ENCODE measurements at regions not wholly inside any gene's neighbourhood (a gene's known extent, or its start where the extent isn't known, plus 50 kb on each side); places are given as distances from the start of the nearest gene placed in this dataset.

DNA sequence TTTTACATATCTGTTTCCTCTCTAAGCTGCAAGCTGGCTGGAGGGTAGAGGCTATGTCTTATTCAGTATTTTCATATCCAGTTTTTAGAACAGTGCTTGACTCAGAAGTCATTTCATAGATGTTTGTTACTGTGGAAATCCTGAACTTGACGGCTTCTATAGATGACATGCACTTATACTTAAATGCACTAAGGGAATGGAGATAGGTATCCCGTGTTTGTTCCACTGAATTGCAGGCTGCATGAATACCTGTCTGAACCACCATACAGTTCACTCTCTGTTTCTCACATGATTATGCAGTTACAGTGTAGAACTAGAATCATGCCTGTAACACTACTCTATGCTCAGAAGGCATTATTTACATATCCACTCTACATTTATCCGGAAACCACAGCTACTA is 417.1 kb downstream of the MTX2 start:
- DNase-seq, result no peak

DNA sequence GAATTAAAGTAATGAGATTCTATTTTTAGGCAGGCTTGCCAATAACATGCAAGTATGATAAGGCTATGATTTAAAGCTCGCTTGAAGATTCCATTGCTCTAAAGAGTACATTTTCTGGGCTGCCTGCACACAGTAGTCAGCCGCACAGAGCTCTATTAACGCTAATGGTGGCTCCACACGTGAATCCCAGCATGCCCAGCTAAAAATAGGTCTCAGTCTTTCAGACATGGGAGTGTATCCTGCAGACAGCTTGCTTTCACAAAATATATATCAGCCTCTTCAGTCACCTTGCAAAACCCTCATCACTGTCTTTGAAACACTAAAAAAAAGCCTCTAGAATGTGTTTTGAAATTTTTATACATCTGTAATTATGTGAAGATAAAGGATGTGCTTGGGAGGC is 418.1 kb downstream of the MTX2 start:
- DNase-seq, result no peak

- DNase-seq, result no peak
Measured at GRCh38 chr2:176687944-176688343, 418.7 kb downstream of the MTX2 start.

DNA sequence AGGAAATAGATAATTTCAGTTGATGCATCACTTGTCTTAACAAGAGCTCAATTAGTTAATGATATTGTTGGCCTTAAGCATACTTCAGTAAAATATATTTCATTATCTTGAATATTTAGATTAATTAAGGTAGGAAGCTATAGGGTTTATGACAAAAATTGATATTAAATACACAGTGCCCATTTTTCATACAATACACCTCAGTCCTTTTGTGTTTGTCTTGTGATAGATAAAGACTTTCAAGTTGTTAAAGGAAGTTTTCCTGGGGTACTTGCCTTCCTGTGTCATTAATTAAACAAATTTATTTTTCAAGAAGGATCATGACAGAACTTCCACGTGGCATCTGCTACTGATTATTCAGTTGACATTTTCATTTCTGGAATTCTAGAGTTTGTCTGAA is 420.5 kb downstream of the MTX2 start:
- no peak for DNase-seq

DNA sequence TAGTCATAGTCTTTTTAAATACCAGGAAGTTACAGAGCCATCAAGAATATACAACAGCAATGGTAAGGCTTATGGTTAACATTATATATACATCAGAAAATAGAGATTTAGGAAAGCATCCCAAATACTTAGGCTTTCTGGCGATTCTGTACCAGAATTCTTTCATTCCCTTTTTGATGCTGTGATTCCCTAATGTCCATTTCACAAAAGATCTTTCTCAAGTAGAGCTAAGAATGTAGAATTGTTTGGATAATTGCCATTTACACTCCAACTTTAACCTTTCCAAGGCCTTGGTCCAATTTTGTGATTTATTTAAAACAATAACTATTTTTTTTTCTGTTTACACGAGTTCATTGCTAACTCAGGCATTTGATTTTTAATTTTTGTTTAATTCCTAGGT is 422.2 kb downstream of the MTX2 start:
- DNase-seq, result no peak

GRCh38 chr2:176692533-176692932 is 423.3 kb downstream of the MTX2 start:
- no peak for DNase-seq

DNA sequence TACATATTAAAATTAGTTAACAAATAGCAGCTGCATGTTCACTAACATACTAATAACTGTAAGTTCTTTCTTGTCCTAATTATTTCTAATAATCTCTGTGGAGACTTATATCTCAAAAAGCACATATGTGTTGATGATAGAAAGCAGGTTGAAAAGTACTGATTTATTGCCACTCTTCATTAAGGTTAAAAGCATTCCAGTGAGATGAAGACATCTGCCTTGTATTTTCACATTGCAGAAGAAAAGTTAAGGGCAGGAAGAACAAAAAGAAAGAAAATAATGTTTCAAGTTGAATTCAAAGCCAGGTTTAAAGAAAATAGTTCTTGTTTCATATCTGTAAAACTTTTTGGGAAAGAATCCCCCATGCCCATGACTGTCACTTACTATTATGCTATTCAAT is 429.9 kb downstream of the MTX2 start:
- DNase-seq, result no peak

GRCh38 chr2:176699644-176700043 is 430.4 kb downstream of the MTX2 start:
- no peak for DNase-seq

- DNase-seq, result no peak
Measured at GRCh38 chr2:176702131-176702530, 432.9 kb downstream of the MTX2 start.

DNA sequence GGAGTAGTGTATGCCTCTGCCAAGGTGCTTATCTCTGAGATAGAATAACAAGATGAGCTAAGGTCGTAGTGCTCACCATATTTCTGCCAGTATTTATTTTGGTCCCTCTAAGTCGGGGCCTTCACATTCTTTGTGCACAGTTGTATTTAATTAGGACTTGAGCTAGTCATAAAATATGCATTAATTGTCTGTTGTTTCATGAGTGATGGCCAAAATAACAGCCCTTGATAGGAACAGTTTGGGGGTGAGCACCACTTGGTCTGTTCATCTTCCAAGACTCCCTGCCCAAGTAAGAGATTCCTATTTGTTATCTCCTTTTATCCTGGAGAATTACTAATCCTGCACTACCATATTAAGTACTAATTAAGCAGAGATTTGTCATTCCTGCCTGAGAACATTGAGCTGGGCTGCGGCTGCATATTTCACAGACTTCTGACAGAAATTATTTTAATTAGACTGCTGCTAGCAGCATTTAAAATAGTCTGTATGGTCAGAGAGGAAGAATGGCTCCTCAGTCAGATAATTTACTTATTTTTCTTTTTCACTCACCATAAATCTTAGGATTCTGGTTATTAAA is 435.1 kb downstream of the MTX2 start:
- DNase-seq, result no peak

DNA sequence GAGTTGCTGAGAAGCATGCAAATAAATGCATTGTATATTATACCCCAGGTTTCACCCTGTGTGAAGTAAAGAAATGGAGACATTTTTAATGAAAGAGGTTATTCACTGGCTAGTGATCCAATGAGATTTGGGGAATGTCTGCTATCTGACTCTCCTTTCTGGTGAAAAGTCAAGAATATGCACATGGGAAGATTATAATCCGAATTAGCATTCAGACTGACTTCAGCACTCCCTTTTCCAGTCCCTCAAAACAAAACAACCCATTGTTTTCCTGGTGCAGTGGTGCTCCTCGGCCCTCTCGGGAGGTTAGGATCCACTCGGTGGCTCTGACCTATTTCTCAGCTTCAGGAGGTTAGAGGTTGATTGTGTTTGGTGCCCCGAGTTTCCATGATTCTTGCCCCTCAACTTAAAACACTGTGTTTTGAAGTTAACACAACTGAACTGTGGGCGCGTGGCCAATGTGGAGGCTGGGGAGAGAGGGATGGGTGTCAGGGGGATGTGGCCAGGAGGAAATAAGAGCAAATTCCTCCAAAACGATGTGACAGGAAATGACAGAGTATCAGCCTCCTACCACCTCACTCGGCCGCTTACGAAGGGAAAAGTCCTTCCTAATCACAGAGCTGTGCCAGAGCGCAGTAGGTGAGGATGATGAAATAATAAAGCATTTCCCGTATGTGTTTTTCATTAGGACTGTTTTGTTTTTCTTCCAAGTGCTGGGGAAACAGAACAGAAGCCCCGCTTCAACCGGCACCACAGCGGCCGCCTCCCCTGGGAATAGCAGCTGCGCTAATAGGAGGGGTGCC is 440.1 kb downstream of the MTX2 start:
- no peak for DNase-seq

- no peak for DNase-seq
Measured at GRCh38 chr2:176709991-176710390, 440.7 kb downstream of the MTX2 start.

DNA sequence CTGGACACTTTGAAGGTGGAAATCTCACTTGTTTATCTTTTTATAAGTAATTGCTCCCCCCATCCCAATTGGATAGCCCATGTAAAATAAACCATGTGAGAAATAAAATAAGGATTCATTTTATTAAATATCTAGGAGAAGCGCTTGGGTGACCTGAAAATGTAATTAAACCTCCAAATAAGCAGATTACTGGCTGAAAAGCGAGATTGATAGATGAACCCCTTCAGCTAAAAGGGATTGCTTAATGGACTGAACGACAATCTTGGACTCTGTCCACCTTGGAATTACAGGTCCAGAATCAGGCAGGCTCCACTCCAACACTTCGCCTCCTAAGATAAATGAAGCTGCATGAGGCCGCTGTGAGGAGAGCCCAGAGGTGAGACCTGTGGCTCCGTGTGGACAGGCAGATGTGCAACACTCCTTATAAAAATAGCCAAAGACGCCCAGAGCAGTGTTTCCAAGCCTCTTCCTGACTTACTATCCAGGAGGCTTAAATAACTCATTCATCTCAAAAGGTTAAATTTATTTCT is 441.5 kb downstream of the MTX2 start:
- DNase-seq, result no peak

DNA sequence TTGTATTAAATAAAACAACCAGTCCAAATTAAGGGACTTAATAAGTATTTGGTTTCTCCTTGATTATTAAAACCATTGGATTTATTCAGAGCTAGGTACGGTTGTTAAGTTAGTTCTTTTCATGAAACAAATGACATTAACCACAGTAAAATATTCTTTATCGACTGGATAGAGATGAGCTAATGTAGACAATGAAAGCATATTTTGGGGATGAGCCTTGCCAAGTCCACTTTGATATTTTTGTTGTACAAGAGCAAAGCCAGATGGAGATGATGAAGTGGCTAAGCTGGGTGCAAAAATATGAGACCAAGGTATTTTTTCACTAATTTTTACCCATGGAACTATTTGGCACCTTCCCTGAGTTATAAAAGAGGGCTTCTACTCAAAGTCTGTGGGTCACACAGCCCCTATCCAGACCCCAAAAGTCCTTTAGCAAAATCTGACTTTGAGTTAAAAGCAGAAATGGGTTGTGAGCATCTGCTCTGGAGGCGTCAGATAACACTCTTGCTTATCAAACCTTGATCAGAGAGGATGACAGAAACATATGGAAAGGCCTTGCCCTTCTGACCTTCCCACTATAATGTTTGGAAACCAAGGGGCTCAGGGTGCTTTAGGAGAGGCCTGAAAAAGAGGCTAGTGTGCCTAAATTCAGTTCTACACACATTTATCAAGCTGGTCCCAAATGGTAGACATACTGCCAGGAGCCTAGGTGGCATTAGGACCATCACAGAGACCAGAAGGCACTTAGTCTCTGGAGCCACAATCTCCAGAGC is 456.8 kb downstream of the MTX2 start:
- DNase-seq, result no peak

- DNase-seq, result no peak
Measured at GRCh38 chr2:176727696-176728095, 458.5 kb downstream of the MTX2 start.

- DNase-seq, result no peak
Measured at GRCh38 chr2:176729706-176730569, 460.7 kb downstream of the MTX2 start.

GRCh38 chr2:176732780-176733179 is 463.5 kb downstream of the MTX2 start:
- DNase-seq, result no peak

- DNase-seq, result no peak
Measured at GRCh38 chr2:176733698-176734430, 464.6 kb downstream of the MTX2 start.

DNA sequence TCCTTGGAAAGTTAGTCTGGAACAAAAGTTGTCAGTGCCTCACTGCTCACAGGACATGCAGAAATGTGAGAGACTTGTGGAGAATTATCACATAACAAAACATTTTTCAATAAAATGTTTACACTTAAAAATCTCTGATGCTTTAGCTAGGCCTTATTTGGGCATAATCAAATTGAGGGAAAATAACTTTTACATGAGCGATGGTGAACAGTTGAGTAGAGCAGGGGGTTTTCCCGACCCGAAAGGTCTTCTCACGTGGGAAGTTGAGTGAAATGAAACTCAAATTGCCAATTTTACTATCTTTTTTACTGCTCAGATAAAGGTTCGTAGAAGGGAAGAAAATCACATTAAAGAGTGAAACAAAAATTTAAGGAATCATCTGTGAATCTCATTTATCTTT is 465.6 kb downstream of the MTX2 start:
- no peak for DNase-seq

DNA sequence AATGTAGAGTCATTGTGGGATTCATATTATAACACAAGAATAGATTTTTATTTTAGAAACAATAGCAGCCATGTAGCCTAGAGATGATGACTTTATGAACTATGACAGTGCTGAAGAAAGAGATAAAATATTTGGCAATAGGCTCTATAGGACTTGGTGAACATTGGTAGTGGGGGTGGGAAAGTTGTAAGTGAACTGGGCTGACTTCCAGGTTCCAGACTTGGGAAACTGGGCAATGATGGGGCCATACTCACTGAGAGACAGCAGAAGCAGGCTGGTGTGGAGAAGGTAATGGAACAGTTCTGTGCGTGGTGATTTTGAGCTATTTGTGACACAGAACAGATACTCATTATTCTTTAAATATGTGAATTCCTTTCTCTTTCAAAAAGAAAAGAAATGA is 470.3 kb upstream of the HNRNPA3 start:
- no peak for DNase-seq

GRCh38 chr2:176743671-176744070 is 468.9 kb upstream of the HNRNPA3 start:
- no peak for DNase-seq

GRCh38 chr2:176744146-176744545 is 468.4 kb upstream of the HNRNPA3 start:
- no peak for DNase-seq
